GM12874 (cell line): ENCODE measurements at regions not wholly inside any gene's neighbourhood (a gene's known extent, or its start where the extent isn't known, plus 50 kb on each side); places are given as distances from the start of the nearest gene placed in this dataset.

ENCODE experiments used
- TF ChIP-seq, protein P1 (sequence below): IDR thresholded peaks from 2 replicates; pipeline ENCODE4 v1.5.1; 2011; ENCODE audit warnings: low read depth, mild to moderate bottlenecking, control low read depth, low read length, moderate library complexity; ENCODE audit not compliant: insufficient read depth

DNA sequence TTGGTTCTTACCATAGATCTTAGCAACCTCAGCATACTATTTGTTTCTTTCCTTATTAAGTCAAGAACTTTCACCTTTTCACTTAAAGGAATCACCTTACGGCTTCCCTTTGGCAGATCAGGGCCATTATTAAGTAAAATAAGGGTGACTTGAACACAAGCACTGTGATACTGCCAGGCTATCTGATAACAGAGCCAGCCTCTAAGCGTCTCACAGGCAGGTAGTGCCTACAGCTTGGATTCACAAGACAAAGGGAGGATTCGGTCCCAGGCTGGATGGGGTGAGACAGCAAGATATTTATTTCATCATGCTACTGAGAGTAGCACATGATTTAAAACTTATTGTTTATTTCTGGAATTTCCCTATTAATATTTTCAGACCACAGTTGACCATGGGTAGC, 218.6 kb downstream of the FOXO1 start:
- TF ChIP-seq, protein P1, sequence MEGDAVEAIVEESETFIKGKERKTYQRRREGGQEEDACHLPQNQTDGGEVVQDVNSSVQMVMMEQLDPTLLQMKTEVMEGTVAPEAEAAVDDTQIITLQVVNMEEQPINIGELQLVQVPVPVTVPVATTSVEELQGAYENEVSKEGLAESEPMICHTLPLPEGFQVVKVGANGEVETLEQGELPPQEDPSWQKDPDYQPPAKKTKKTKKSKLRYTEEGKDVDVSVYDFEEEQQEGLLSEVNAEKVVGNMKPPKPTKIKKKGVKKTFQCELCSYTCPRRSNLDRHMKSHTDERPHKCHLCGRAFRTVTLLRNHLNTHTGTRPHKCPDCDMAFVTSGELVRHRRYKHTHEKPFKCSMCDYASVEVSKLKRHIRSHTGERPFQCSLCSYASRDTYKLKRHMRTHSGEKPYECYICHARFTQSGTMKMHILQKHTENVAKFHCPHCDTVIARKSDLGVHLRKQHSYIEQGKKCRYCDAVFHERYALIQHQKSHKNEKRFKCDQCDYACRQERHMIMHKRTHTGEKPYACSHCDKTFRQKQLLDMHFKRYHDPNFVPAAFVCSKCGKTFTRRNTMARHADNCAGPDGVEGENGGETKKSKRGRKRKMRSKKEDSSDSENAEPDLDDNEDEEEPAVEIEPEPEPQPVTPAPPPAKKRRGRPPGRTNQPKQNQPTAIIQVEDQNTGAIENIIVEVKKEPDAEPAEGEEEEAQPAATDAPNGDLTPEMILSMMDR = no peak

DNA sequence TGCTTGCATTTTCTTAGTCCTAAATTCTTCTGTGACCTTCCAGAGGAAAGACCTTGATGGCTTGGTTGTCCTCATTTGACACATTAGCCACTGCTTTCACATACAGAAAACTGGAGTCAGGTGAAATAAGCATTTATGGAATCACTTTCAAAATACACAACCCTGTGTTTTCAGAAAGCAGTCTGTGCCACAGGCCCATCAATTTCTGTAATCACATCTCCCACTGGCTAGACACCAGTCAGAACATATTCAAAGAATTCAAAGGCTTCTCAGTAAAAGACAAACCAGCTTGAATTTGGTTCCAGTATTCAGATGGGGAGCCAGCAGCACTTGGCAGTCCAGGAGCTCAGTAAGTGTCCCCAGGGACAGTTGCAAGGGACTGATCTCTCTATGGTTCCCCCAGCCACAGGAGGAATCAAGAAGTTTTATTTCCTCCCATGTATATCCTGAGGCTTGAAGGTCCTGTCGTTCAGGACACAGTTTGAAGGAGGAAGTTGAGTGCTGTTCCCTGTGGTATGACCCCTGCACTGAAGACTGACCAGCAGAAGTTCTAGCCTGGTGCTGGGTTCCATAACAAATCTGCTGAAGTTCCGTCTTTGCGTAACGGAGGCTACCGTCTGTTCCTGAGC, 214.3 kb downstream of the FOXO1 start:
- TF ChIP-seq, protein P1 = no peak

DNA sequence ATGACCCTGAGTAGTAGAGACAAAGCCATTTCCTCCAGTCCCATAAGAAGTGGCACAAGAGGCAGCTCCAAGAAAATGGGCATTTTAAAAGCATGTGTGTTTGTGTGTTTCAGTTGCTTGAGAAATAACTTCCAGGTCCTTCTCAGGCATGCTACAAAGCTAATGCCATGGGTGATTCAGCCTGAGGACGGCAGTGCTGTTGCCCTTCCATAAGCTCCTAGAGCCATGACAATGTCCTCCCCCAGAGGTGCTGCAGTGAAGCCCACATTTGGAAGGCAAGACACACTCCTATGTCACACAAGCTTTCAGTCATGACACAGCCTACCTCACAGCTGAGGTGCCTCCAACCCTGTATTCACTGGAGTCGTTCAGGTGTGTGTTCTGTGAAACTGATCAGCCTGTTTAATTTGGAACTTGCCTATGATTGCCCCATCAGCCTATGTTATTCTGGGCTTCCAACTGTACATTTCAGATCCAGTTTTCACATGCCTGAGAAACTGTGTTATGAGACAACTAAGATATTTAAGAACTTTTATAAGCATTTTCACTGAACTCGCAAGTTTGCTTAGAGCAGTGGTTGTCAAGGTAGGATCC, 213.6 kb downstream of the FOXO1 start:
- TF ChIP-seq, protein P1 = no peak

DNA sequence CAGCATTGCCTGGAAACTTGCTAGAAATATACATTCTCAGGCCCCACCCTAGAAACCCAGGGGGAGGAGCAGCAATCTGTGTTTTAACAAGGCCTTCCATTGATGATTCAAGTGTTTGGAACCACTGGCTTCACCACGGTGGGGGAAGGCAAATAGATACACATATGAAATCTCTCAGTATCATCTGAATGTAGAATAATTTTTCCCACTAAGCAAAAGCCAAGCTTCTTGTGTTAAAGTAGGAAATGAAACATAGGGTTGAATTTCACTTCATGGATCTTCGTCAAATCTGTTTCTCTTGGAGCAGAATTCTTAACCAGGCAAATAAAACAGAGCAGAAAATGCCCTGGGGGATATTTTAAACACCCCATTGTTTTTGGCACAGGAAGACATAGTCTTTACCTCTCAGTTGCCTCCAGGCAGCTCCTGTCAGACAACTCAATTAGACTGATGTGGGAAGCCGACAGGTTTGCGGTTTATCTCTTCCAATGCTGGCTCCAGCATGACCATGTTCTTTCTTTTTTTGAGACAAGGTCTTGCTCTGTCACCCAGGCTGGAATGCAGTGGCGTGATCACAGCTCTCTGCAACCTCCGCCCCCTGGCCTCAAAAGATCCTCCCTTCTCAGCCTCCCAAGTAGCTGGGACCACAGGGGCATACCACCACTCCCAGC, 213.0 kb downstream of the FOXO1 start:
- TF ChIP-seq, protein P1 = no peak

DNA sequence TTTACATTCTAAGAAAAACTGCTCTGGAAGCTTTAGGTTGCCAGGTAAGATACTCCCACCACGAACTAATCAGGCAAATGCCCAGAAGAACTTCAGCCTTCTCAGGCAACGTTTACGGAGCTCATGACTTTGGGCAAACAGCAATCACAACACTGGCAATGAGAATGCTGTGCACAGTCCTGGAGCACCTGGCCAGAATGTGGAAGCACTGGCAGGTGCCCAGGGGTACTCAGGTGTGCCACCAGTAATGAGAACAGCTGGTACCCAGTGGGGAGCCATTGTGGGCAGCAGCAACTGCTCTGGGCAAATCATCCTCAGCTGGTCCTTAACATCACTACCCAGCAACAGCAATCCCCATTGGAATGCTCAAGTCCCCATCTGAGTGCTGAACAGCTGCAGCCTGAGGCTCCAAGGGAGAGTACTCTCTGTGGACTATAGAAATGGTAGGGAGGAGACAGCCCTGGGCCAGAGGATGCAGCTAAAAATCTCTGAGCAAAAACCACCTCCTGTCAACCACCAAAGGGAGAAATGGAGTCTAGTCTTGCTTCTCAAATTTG, 210.0 kb downstream of the FOXO1 start:
- TF ChIP-seq, protein P1 = no peak

DNA sequence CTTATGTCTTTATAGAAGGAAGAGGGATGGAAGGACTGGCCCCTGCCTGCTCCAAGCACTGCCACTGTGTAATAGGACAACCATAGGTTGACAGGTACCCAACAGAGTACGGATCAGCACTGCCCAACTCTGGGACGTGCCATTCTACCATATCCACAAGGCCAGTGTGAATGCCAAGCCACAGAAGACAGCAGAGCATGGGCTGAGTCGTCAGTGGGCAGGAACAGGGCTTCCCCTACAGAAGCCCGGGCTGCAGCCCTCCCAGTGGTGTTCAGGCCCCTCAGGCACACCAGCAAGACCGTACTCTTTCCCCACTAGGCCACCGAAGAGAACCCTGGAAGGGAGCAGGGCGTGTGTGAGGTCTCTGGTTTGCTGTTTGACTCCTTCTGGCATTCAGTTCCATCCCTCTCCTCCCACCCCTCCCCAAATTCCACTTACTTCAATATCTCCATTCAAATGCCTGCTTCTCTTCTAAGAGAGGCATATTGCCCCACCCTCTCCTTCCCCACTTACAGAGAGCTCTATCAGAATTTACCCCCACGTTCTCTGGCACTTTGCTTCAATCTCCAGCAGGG, 209.4 kb downstream of the FOXO1 start:
- TF ChIP-seq, protein P1 = no peak
